Gastrocnemius medialis (tissue), 4 donors: ENCODE measurements at regions not wholly inside any gene's neighbourhood (a gene's known extent, or its start where the extent isn't known, plus 50 kb on each side); places are given as distances from the start of the nearest gene placed in this dataset.

ENCODE experiments used
- ATAC-seq, 2 donors: fragments of 150-250 bp; one replicate each; pipeline ENCODE4 v1.9.1; 2016
- DNase-seq, 2 donors: peaks; one replicate each; pipeline ENCODE4 v3.0.0-alpha.2; 2019
- H3K27ac ChIP-seq, 4 donors: fragments of 200-600 bp; sonication (generic); 1 replicate in 1 of 4; 2 replicates in 3 of 4; pipeline ENCODE4 v1.5.1; 2016 to 2018; ENCODE audit warnings: mild to moderate bottlenecking in 2 of 4, moderate library complexity in 1 of 4
- H3K27me3 ChIP-seq, 3 donors: fragments of 200-600 bp; sonication (generic) in 2 of 3; 1 replicate in 1 of 3; 2 replicates in 2 of 3; pipeline versions ENCODE4 v1.5.1 to v1.6.0; 2016 to 2019; ENCODE audit warnings: mild to moderate bottlenecking in 1 of 3, moderate library complexity in 1 of 3
- H3K36me3 ChIP-seq, 2 donors: fragments of 200-600 bp; sonication (generic) in 1 of 2; one replicate each; pipeline ENCODE4 v1.5.1; 2017 to 2018
- H3K4me1 ChIP-seq, 2 donors: fragments of 200-600 bp; sonication (generic) in 1 of 2; one replicate each; pipeline ENCODE4 v1.5.1; 2016 to 2017; ENCODE audit warnings: mild to moderate bottlenecking in 2 of 2
- H3K4me3 ChIP-seq, 4 donors: fragments of 200-600 bp; sonication (generic) in 3 of 4; 1 replicate in 1 of 4; 2 replicates in 3 of 4; pipeline ENCODE4 v1.5.1; 2016 to 2019; ENCODE audit warnings: mild to moderate bottlenecking in 2 of 4
- H3K9me3 ChIP-seq, 3 donors: fragments of 200-600 bp; sonication (generic) in 2 of 3; 1 replicate in 1 of 3; 2 replicates in 2 of 3; pipeline ENCODE4 v1.5.1; 2016 to 2019
- CTCF ChIP-seq, 5 experiments: fragments of 450-650 bp in 3 of 5; fragments of 200-600 bp in 2 of 5; sonication (generic) in 2 of 5; IDR thresholded peaks in 4 of 5; conservative IDR thresholded peaks in 1 of 5; 1 replicate in 4 of 5; 2 replicates in 1 of 5; pipeline ENCODE4 v1.5.1; 2016 to 2019; ENCODE audit warnings: antibody characterized with exemption in 5 of 5, mild to moderate bottlenecking in 3 of 5, moderate library complexity in 3 of 5
- POLR2A ChIP-seq, 2 donors: fragments of 450-650 bp; IDR thresholded peaks; one replicate each; pipeline ENCODE4 v1.6.1; 2017; ENCODE audit warnings: antibody characterized with exemption in 2 of 2, mild to moderate bottlenecking in 2 of 2, moderate library complexity in 2 of 2
- in situ Hi-C, 4 donors: fragments of 200-750 bp; cut with MboI; loops; one replicate each; pipeline versions ENCODE4 v1.15.0 to v1.8.0; 2017; ENCODE audit warnings: low sequenced_read_pairs in 4 of 4
- intact Hi-C: fragments of 100-400 bp; cut with DNase I; formaldehyde crosslinking; loops from one replicate; pipeline ENCODE4 v1.15.1; 2023; ENCODE audit warnings: low total_unique reads

GRCh38 chr13:50668049-50668448, 175.4 kb downstream of the DLEU7 start:
- Histone ChIP-seq H3K9me3 (no peaks in the 10 kb centered on the region), H3K27me3 (no peaks in the 10 kb centered on the region), H3K4me1 (no peaks in the 10 kb centered on the region), H3K4me3 (no peak overlapping the region), H3K36me3 (no peaks in the 10 kb centered on the region), H3K27ac (no peak overlapping the region)
- no peak for TF ChIP-seq CTCF (IDR thresholded peaks at IDR 0.05 in 4 of 5, conservative IDR thresholded peaks at IDR 0.05 in 1 of 5)
- DNase-seq (no peak), ATAC-seq (no peak)
- in situ Hi-C loops = no loop called here
- intact Hi-C loops = no loop called here

- DNase-seq = no peak
- Histone ChIP-seq H3K27me3 (no peaks in the 10 kb centered on the region), H3K4me3 (no peak overlapping the region), H3K4me1 (no peaks in the 10 kb centered on the region), H3K27ac (no peak overlapping the region), H3K36me3 (no peaks in the 10 kb centered on the region), H3K9me3 (no peaks in the 10 kb centered on the region)
- TF ChIP-seq CTCF (IDR thresholded peaks at IDR 0.05 in 4 of 5, conservative IDR thresholded peaks at IDR 0.05 in 1 of 5) (no peak), POLR2A (IDR thresholded peaks at IDR 0.05) (no peak)
- no peak for ATAC-seq
- in situ Hi-C loops = no loop called here
- intact Hi-C loops = no loop called here
Observed at GRCh38 chr13:50668691-50669271, 174.7 kb downstream of the DLEU7 start.

GRCh38 chr13:50670272-50670671, 173.2 kb downstream of the DLEU7 start:
- no peaks in the 10 kb centered on the region for H3K9me3 ChIP-seq
- intact Hi-C loops (no loop called here), in situ Hi-C loops (no loop called here)
- no peaks in the 10 kb centered on the region for H3K27me3 ChIP-seq
- no peak overlapping the region for H3K4me3 ChIP-seq
- no peak for ATAC-seq
- H3K4me1 ChIP-seq = no peaks in the 10 kb centered on the region
- no peak for DNase-seq
- TF ChIP-seq POLR2A (IDR thresholded peaks at IDR 0.05) (no peak), CTCF (IDR thresholded peaks at IDR 0.05 in 4 of 5, conservative IDR thresholded peaks at IDR 0.05 in 1 of 5) (no peak)
- no peak overlapping the region for H3K27ac ChIP-seq
- H3K36me3 ChIP-seq = no peaks in the 10 kb centered on the region

- no peaks in the 10 kb centered on the region for H3K36me3 ChIP-seq
- no peaks in the 10 kb centered on the region for H3K9me3 ChIP-seq
- no peak overlapping the region for H3K27ac ChIP-seq
- DNase-seq (no peak), ATAC-seq (no peak)
- TF ChIP-seq CTCF (IDR thresholded peaks at IDR 0.05 in 4 of 5, conservative IDR thresholded peaks at IDR 0.05 in 1 of 5) (no peak), POLR2A (IDR thresholded peaks at IDR 0.05) (no peak)
- no peak overlapping the region for H3K4me3 ChIP-seq
- in situ Hi-C loops = no loop called here
- intact Hi-C loops = no loop called here
- no peaks in the 10 kb centered on the region for H3K4me1 ChIP-seq
- no peaks in the 10 kb centered on the region for H3K27me3 ChIP-seq
Observed at GRCh38 chr13:50670847-50671496, 172.5 kb downstream of the DLEU7 start.

- Histone ChIP-seq H3K27me3 (no peaks in the 10 kb centered on the region), H3K9me3 (no peaks in the 10 kb centered on the region), H3K4me1 (no peaks in the 10 kb centered on the region), H3K27ac (no peak overlapping the region), H3K36me3 (no peaks in the 10 kb centered on the region), H3K4me3 (no peak overlapping the region)
- intact Hi-C loops = no loop called here
- ATAC-seq (no peak), DNase-seq (no peak)
- TF ChIP-seq POLR2A (IDR thresholded peaks at IDR 0.05) = no peak
- TF ChIP-seq CTCF (IDR thresholded peaks at IDR 0.05 in 4 of 5, conservative IDR thresholded peaks at IDR 0.05 in 1 of 5) = no peak
- in situ Hi-C loops = no loop called here
Observed at GRCh38 chr13:50671497-50671850, 172.0 kb downstream of the DLEU7 start.
